ENCODE measurements at regions not wholly inside any gene's neighbourhood (a gene's known extent, or its start where the extent isn't known, plus 50 kb on each side); places are given as distances from the start of the nearest gene placed in this dataset.

DNA sequence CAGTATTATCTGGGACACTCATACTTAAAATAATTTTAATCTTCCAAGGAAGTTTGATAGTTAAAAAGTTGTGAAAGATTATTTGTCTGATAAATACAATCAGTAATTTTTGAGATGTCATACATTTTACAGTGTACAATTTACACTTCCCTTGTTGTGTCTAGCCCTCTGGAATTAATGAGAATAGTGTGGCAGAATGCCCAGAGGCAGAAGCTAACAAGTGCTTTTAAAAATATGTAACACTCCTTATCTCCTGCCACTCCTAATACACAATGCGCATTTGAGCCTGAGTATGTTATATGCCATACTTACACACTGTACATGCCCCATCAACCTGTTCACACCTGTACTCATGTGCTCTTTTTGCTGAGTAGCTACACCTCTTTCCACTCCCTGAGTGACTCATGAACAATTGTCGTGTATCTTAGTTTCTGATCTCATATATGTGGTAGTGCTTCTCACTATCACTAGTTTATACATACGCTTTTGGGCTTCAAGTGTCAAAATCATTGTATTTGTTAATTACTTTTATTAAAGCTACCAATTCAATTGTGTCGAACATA, 106.9 kb upstream of the GNAI1 start (continued):
- TF ChIP-seq, protein P1, sequence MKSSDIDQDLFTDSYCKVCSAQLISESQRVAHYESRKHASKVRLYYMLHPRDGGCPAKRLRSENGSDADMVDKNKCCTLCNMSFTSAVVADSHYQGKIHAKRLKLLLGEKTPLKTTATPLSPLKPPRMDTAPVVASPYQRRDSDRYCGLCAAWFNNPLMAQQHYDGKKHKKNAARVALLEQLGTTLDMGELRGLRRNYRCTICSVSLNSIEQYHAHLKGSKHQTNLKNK (CRISPR knock-in tag; IDR thresholded peaks at IDR 0.05): no peak
- TF ChIP-seq ESRRA (CRISPR knock-in tag; IDR thresholded peaks at IDR 0.05; ENCODE audit: borderline replicate concordance) (no peak), IRF2 (CRISPR knock-in tag; IDR thresholded peaks at IDR 0.05; ENCODE audit: borderline replicate concordance, low read depth) (no peak), FOXK1 (CRISPR knock-in tag; IDR thresholded peaks at IDR 0.05) (no peak), FOXJ3 (CRISPR knock-in tag; IDR thresholded peaks at IDR 0.05; ENCODE audit: borderline replicate concordance) (no peak)
- TF ChIP-seq, protein P2, sequence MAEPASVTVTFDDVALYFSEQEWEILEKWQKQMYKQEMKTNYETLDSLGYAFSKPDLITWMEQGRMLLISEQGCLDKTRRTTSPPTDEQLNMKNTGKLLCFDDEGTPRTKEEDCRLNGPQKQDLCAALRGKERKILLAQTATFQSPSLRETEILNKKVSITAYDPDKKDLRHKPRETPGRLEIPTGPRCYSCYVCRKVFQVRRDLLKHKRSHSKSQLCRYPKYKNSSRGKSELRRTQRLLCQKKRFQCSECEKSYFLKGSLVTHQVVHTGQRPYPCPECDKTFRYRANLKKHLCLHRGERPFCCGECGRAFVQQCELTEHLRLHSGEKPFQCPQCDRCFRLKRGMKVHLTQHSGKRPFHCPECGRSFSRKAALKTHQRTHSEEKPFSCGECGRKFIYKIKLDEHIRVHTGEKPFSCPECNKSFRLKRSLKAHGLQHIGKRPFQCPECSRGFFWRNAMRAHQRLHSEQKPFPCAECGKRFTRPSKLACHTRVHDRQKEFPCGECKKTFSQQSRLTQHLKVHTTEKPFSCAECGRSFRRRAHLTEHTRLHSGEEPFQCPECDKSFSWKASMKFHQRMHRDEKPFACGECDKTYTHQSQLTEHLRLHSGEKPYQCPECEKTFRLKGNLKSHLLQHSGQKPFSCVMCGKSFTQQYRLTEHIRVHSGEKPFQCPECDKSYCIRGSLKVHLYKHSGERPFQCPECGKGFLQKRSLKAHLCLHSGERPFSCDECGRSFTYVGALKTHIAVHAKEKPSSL (CRISPR knock-in tag; conservative IDR thresholded peaks at IDR 0.05): no peak

DNA sequence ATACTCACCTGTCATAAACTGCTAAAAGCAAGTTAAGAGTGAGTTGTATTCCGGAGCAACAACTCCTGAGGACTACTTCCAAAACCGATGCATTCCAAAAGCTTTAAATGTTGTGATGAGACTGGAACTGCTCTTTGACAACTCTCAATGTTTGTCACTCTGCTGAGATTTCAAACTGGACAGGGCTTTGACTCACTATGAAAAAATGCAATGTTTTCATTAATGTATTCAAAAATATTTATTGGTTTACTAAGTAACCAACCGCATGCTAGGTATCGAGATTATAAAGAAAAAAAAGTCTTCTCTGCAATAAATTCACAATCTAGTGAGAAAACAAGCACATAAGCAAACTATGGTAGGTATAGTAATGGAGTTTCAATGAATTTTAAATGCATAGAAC, 107.9 kb upstream of the GNAI1 start:
- Mint-ChIP-seq H3K36me3 (peaks cover 10% of the 10 kb centered on the region), H3K4me1 (no peaks in the 10 kb centered on the region), H3K27ac (no peak overlapping the region), H3K4me3 (no peak overlapping the region), H3K27me3 (ENCODE audit: low read depth) (no peaks in the 10 kb centered on the region), H3K9me3 (peaks cover 30% of the 10 kb centered on the region)
- CTCF ChIA-PET: no interaction called here
- POLR2A ChIA-PET: no interaction called here
- TF ChIP-seq, protein P3, sequence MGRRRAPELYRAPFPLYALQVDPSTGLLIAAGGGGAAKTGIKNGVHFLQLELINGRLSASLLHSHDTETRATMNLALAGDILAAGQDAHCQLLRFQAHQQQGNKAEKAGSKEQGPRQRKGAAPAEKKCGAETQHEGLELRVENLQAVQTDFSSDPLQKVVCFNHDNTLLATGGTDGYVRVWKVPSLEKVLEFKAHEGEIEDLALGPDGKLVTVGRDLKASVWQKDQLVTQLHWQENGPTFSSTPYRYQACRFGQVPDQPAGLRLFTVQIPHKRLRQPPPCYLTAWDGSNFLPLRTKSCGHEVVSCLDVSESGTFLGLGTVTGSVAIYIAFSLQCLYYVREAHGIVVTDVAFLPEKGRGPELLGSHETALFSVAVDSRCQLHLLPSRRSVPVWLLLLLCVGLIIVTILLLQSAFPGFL (CRISPR knock-in tag; IDR thresholded peaks at IDR 0.05; ENCODE audit: borderline replicate concordance): no peak
- TF ChIP-seq, protein P4, sequence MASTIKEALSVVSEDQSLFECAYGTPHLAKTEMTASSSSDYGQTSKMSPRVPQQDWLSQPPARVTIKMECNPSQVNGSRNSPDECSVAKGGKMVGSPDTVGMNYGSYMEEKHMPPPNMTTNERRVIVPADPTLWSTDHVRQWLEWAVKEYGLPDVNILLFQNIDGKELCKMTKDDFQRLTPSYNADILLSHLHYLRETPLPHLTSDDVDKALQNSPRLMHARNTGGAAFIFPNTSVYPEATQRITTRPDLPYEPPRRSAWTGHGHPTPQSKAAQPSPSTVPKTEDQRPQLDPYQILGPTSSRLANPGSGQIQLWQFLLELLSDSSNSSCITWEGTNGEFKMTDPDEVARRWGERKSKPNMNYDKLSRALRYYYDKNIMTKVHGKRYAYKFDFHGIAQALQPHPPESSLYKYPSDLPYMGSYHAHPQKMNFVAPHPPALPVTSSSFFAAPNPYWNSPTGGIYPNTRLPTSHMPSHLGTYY (CRISPR knock-in tag; IDR thresholded peaks at IDR 0.05): no peak
- TF ChIP-seq ZNF219 (CRISPR knock-in tag; IDR thresholded peaks at IDR 0.05; ENCODE audit: borderline replicate concordance) (no peak), RORB (CRISPR knock-in tag; IDR thresholded peaks at IDR 0.05) (no peak), MYBL2 (CRISPR knock-in tag; IDR thresholded peaks at IDR 0.05) (no peak), TP53 (CRISPR knock-in tag; IDR thresholded peaks at IDR 0.05) (no peak), ZNF396 (CRISPR knock-in tag; IDR thresholded peaks at IDR 0.05; ENCODE audit: borderline replicate concordance) (no peak), NR2C2 (CRISPR knock-in tag; IDR thresholded peaks at IDR 0.05) (no peak), ZNF121 (CRISPR knock-in tag; IDR thresholded peaks at IDR 0.05) (no peak), ZBTB21 (CRISPR knock-in tag; IDR thresholded peaks at IDR 0.05; ENCODE audit: borderline replicate concordance) (no peak), ZNF263 (CRISPR knock-in tag; IDR thresholded peaks at IDR 0.05; ENCODE audit: low read depth) (no peak)
- TF ChIP-seq, protein P5, sequence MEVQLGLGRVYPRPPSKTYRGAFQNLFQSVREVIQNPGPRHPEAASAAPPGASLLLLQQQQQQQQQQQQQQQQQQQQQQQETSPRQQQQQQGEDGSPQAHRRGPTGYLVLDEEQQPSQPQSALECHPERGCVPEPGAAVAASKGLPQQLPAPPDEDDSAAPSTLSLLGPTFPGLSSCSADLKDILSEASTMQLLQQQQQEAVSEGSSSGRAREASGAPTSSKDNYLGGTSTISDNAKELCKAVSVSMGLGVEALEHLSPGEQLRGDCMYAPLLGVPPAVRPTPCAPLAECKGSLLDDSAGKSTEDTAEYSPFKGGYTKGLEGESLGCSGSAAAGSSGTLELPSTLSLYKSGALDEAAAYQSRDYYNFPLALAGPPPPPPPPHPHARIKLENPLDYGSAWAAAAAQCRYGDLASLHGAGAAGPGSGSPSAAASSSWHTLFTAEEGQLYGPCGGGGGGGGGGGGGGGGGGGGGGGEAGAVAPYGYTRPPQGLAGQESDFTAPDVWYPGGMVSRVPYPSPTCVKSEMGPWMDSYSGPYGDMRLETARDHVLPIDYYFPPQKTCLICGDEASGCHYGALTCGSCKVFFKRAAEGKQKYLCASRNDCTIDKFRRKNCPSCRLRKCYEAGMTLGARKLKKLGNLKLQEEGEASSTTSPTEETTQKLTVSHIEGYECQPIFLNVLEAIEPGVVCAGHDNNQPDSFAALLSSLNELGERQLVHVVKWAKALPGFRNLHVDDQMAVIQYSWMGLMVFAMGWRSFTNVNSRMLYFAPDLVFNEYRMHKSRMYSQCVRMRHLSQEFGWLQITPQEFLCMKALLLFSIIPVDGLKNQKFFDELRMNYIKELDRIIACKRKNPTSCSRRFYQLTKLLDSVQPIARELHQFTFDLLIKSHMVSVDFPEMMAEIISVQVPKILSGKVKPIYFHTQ (CRISPR knock-in tag; IDR thresholded peaks at IDR 0.05): no peak
- TF ChIP-seq, protein P6, sequence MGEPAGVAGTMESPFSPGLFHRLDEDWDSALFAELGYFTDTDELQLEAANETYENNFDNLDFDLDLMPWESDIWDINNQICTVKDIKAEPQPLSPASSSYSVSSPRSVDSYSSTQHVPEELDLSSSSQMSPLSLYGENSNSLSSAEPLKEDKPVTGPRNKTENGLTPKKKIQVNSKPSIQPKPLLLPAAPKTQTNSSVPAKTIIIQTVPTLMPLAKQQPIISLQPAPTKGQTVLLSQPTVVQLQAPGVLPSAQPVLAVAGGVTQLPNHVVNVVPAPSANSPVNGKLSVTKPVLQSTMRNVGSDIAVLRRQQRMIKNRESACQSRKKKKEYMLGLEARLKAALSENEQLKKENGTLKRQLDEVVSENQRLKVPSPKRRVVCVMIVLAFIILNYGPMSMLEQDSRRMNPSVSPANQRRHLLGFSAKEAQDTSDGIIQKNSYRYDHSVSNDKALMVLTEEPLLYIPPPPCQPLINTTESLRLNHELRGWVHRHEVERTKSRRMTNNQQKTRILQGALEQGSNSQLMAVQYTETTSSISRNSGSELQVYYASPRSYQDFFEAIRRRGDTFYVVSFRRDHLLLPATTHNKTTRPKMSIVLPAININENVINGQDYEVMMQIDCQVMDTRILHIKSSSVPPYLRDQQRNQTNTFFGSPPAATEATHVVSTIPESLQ (CRISPR knock-in tag; IDR thresholded peaks at IDR 0.05): no peak
- TF ChIP-seq, protein P7, sequence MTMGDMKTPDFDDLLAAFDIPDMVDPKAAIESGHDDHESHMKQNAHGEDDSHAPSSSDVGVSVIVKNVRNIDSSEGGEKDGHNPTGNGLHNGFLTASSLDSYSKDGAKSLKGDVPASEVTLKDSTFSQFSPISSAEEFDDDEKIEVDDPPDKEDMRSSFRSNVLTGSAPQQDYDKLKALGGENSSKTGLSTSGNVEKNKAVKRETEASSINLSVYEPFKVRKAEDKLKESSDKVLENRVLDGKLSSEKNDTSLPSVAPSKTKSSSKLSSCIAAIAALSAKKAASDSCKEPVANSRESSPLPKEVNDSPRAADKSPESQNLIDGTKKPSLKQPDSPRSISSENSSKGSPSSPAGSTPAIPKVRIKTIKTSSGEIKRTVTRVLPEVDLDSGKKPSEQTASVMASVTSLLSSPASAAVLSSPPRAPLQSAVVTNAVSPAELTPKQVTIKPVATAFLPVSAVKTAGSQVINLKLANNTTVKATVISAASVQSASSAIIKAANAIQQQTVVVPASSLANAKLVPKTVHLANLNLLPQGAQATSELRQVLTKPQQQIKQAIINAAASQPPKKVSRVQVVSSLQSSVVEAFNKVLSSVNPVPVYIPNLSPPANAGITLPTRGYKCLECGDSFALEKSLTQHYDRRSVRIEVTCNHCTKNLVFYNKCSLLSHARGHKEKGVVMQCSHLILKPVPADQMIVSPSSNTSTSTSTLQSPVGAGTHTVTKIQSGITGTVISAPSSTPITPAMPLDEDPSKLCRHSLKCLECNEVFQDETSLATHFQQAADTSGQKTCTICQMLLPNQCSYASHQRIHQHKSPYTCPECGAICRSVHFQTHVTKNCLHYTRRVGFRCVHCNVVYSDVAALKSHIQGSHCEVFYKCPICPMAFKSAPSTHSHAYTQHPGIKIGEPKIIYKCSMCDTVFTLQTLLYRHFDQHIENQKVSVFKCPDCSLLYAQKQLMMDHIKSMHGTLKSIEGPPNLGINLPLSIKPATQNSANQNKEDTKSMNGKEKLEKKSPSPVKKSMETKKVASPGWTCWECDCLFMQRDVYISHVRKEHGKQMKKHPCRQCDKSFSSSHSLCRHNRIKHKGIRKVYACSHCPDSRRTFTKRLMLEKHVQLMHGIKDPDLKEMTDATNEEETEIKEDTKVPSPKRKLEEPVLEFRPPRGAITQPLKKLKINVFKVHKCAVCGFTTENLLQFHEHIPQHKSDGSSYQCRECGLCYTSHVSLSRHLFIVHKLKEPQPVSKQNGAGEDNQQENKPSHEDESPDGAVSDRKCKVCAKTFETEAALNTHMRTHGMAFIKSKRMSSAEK (CRISPR knock-in tag; IDR thresholded peaks at IDR 0.05; ENCODE audit: borderline replicate concordance): no peak
- TF ChIP-seq, protein P8, sequence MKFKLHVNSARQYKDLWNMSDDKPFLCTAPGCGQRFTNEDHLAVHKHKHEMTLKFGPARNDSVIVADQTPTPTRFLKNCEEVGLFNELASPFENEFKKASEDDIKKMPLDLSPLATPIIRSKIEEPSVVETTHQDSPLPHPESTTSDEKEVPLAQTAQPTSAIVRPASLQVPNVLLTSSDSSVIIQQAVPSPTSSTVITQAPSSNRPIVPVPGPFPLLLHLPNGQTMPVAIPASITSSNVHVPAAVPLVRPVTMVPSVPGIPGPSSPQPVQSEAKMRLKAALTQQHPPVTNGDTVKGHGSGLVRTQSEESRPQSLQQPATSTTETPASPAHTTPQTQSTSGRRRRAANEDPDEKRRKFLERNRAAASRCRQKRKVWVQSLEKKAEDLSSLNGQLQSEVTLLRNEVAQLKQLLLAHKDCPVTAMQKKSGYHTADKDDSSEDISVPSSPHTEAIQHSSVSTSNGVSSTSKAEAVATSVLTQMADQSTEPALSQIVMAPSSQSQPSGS (CRISPR knock-in tag; IDR thresholded peaks at IDR 0.05; ENCODE audit: borderline replicate concordance, low read depth): no peak
- ATAC-seq: no peak
- no peak for DNase-seq (ENCODE audit: low spot score)
